ENCODE measurements at regions not wholly inside any gene's neighbourhood (a gene's known extent, or its start where the extent isn't known, plus 50 kb on each side); places are given as distances from the start of the nearest gene placed in this dataset.

- TF ChIP-seq CTCF (IDR thresholded peaks at IDR 0.05) (no peak), POLR2A (IDR thresholded peaks at IDR 0.05) (no peak)
Measured at GRCh38 chr16:86239381-86239780, 270.9 kb upstream of the FOXF1 start.

All from lower leg skin (tissue), 3 donors.